IPS-NIHi11 (cell line): ENCODE measurements at regions not wholly inside any gene's neighbourhood (a gene's known extent, or its start where the extent isn't known, plus 50 kb on each side); places are given as distances from the start of the nearest gene placed in this dataset.

Experiments
- DNase-seq: peaks from one replicate; pipeline ENCODE4 v3.0.0; 2012; ENCODE audit warnings: mixed read lengths, low spot score

DNA sequence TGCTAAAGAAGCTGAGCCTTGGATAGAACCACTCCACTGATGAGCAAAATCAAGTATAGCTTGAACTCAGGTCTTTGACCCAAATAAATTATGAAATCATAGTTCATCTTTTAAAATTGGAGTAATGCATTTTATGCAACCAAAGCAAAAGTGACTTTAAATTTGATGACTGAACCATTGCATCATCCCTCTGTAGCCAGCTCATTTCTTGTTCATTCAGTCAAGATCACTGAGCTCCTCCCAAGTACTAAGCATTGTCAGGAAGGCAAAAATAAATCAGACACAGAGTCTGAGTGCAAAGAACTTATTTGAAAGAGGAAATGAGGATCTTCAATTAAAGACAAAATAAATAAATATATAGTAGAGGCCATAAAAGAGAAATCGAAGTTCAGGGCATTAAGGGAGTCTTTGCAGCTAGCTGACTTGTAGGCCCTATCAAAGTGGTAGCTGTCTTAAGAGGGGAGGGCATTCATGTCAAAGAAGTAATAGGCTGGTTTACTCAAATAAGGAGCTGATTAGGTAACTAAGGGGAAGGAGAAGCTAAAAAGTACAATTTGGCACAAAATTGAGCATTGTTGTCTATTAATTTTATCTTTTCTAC lies 411.8 kb downstream of the MTX2 start:
- no peak for DNase-seq

DNA sequence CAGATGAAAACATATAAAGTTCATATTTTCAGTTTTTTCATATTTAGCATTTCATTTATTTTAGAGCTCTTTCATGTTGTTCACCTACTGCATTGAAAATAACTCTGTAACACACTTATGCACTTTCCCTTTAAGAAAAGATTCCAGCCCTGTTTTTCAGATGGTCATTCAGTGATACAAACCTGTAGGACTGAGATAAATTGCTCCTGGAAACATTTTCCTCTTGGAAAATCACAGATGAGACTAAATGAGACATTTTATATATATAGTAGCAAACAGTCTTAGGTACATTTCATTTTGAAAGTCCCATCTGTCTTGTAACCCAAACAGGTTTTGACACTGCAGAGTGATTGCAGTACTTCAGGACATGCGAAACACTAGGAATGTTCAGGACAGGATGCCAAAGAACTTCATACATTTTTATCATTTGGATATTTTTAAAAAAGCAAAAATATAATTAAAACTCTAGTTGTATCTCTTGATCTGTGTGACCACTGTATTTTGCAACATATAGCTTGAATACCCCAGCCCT lies 412.4 kb downstream of the MTX2 start:
- no peak for DNase-seq

DNA sequence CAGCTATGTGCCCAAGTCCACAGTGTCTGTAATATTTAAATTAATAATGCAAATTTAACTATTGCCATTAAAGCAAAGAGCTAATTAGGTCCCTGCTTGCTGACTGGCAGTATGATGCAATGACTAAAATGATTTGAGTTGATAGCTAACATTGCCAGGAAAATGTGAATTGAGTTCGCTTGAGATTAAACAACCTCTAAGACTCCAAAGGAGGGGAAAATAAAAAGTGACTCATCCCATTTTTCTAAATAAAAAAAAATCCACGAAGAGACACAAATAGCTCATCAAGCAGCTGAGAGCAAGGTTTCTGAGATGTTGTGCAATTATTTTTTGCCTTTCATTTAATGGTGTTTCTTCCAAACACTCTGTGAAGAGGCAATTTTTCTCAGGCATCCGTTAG lies 413.0 kb downstream of the MTX2 start:
- no peak for DNase-seq

DNA sequence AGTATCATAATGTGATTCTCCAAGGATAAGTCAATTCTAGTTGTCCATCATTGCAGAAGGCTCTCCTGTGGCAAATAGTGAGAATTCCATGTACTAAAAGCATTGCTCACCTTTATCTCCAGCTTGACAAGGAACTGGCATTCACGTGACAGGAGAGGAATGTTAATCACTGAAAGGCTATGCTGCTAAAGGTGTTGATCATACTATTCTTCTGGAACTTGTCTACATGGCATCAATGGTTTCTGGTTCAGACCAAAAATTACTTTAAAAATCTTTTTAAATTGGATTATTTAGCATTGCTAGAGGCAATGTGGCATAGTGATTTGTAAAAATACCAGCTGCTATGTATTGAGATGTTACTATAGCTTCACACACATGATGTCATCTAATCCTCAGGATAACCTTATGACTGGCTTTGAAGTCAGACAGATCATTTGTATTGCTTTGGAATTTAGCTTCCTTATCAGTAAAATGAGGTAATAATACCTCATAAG lies 414.4 kb downstream of the MTX2 start:
- DNase-seq, result no peak

DNA sequence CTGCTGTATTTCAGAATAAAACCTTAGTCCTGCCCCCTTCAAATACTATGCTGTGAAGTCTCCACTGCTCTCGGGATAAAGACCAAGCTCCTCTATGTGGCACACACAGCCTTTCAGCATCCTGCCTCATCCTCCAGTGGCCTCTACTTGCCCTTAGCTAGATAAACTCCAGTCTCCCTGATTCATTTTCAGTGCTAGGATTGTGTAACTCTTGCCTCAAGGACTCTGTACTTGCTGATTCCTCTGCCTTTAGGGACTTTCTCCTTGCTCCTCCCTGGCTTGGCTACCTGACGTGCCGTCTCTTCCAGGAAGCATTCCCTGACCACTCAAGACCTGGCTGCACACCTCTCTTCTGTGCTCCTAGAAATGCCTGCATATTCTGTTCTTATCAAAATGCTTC lies 416.7 kb downstream of the MTX2 start:
- DNase-seq, result no peak

DNA sequence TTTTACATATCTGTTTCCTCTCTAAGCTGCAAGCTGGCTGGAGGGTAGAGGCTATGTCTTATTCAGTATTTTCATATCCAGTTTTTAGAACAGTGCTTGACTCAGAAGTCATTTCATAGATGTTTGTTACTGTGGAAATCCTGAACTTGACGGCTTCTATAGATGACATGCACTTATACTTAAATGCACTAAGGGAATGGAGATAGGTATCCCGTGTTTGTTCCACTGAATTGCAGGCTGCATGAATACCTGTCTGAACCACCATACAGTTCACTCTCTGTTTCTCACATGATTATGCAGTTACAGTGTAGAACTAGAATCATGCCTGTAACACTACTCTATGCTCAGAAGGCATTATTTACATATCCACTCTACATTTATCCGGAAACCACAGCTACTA lies 417.1 kb downstream of the MTX2 start:
- no peak for DNase-seq

DNA sequence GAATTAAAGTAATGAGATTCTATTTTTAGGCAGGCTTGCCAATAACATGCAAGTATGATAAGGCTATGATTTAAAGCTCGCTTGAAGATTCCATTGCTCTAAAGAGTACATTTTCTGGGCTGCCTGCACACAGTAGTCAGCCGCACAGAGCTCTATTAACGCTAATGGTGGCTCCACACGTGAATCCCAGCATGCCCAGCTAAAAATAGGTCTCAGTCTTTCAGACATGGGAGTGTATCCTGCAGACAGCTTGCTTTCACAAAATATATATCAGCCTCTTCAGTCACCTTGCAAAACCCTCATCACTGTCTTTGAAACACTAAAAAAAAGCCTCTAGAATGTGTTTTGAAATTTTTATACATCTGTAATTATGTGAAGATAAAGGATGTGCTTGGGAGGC lies 418.1 kb downstream of the MTX2 start:
- no peak for DNase-seq

DNA sequence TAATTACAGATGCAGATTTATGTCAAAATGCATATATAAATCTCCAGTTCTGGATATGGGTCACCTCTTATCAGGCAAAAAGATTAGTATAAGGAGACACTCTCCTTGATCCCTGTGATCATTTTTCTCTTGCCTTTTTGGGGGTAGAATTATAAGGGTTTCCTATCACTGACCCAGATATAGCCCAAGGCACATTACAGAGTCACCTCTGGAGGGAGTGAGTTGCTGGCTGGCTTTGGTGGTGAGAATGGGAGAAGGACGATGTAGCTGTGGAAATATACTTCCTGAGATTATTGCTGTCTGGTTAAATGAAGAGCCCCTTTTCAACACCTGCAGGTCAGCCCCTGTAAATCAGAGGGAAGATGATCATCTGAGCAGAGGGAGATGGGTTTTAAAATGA lies 418.7 kb downstream of the MTX2 start:
- no peak for DNase-seq

DNA sequence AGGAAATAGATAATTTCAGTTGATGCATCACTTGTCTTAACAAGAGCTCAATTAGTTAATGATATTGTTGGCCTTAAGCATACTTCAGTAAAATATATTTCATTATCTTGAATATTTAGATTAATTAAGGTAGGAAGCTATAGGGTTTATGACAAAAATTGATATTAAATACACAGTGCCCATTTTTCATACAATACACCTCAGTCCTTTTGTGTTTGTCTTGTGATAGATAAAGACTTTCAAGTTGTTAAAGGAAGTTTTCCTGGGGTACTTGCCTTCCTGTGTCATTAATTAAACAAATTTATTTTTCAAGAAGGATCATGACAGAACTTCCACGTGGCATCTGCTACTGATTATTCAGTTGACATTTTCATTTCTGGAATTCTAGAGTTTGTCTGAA lies 420.5 kb downstream of the MTX2 start:
- no peak for DNase-seq

DNA sequence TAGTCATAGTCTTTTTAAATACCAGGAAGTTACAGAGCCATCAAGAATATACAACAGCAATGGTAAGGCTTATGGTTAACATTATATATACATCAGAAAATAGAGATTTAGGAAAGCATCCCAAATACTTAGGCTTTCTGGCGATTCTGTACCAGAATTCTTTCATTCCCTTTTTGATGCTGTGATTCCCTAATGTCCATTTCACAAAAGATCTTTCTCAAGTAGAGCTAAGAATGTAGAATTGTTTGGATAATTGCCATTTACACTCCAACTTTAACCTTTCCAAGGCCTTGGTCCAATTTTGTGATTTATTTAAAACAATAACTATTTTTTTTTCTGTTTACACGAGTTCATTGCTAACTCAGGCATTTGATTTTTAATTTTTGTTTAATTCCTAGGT lies 422.2 kb downstream of the MTX2 start:
- DNase-seq, result no peak

DNA sequence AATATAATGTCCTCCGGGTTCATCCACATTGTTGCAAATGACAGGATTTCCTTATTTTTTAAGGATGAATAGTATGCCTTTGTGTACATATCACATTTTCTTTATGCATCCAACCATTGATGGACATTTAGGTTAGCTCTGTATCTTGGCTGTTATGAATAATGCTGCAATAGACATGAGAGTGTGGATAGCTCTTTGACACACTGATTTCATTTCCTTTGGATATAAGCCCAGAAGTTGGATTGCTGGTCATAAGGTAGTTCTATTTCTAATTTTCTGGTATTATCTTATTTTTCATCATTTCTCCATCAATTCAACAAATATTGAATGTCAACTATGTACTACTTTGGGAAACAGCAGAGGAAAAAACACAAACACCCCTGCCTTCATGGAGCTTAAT lies 423.3 kb downstream of the MTX2 start:
- DNase-seq, result no peak

DNA sequence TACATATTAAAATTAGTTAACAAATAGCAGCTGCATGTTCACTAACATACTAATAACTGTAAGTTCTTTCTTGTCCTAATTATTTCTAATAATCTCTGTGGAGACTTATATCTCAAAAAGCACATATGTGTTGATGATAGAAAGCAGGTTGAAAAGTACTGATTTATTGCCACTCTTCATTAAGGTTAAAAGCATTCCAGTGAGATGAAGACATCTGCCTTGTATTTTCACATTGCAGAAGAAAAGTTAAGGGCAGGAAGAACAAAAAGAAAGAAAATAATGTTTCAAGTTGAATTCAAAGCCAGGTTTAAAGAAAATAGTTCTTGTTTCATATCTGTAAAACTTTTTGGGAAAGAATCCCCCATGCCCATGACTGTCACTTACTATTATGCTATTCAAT lies 429.9 kb downstream of the MTX2 start:
- no peak for DNase-seq

DNA sequence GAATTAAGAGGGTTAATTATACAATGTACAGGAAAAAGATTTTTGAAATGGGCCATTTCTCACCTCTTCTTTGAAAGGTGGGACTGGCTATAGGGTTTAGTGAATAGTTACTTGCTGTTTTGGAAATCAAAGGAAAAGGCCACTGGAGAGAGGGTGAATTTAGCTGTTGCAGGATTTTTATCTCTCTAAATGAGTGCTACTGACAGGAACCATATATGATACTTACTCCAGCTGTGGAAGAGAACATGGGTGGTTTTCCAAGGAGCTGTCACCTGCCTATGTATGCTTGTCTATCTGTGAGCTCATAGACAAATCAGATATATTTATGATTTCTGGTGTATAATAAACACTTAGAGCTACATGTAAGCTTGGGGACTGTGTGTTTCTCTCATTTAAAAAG lies 430.4 kb downstream of the MTX2 start:
- no peak for DNase-seq

DNA sequence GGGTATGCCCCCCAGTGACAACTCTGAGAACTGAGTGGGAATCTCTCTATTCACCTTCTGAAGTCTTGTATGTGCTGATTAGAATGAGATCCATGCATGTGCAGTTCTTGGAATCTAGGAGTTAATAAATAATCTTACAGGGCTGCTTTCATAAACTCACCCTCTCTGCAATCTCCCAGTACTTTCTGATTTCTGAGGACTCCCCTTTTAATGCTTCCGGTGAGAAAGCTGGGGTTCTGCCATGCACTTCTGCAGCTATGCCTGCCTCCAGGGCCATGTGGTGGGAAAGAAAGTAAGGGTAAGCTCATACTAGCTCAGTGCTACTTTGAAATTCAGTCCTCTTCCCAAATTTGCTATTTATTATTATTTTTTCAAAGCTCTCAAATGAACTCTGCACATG lies 432.9 kb downstream of the MTX2 start:
- DNase-seq, result no peak

DNA sequence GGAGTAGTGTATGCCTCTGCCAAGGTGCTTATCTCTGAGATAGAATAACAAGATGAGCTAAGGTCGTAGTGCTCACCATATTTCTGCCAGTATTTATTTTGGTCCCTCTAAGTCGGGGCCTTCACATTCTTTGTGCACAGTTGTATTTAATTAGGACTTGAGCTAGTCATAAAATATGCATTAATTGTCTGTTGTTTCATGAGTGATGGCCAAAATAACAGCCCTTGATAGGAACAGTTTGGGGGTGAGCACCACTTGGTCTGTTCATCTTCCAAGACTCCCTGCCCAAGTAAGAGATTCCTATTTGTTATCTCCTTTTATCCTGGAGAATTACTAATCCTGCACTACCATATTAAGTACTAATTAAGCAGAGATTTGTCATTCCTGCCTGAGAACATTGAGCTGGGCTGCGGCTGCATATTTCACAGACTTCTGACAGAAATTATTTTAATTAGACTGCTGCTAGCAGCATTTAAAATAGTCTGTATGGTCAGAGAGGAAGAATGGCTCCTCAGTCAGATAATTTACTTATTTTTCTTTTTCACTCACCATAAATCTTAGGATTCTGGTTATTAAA lies 435.1 kb downstream of the MTX2 start:
- no peak for DNase-seq

DNA sequence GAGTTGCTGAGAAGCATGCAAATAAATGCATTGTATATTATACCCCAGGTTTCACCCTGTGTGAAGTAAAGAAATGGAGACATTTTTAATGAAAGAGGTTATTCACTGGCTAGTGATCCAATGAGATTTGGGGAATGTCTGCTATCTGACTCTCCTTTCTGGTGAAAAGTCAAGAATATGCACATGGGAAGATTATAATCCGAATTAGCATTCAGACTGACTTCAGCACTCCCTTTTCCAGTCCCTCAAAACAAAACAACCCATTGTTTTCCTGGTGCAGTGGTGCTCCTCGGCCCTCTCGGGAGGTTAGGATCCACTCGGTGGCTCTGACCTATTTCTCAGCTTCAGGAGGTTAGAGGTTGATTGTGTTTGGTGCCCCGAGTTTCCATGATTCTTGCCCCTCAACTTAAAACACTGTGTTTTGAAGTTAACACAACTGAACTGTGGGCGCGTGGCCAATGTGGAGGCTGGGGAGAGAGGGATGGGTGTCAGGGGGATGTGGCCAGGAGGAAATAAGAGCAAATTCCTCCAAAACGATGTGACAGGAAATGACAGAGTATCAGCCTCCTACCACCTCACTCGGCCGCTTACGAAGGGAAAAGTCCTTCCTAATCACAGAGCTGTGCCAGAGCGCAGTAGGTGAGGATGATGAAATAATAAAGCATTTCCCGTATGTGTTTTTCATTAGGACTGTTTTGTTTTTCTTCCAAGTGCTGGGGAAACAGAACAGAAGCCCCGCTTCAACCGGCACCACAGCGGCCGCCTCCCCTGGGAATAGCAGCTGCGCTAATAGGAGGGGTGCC lies 440.1 kb downstream of the MTX2 start:
- DNase-seq, result no peak

DNA sequence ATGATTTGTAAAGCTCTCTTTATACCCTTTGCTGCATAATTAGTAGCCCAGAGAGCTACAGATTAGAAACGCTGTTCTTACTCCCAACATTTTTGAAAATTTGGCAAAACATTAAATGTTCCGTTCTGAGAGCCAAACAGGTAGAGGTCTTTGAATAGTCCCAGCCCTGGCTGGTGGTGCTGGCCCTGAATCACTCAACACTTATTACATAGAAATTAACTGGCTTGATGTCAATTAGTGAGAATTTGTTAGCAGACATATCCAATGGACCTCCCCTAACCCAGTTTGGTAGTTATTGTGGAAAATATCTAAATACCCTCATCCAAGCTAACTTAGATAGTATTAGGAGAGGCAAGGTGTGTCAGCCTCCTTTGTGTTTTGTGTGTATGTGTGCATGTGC lies 440.7 kb downstream of the MTX2 start:
- DNase-seq, result no peak

DNA sequence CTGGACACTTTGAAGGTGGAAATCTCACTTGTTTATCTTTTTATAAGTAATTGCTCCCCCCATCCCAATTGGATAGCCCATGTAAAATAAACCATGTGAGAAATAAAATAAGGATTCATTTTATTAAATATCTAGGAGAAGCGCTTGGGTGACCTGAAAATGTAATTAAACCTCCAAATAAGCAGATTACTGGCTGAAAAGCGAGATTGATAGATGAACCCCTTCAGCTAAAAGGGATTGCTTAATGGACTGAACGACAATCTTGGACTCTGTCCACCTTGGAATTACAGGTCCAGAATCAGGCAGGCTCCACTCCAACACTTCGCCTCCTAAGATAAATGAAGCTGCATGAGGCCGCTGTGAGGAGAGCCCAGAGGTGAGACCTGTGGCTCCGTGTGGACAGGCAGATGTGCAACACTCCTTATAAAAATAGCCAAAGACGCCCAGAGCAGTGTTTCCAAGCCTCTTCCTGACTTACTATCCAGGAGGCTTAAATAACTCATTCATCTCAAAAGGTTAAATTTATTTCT lies 441.5 kb downstream of the MTX2 start:
- no peak for DNase-seq

DNA sequence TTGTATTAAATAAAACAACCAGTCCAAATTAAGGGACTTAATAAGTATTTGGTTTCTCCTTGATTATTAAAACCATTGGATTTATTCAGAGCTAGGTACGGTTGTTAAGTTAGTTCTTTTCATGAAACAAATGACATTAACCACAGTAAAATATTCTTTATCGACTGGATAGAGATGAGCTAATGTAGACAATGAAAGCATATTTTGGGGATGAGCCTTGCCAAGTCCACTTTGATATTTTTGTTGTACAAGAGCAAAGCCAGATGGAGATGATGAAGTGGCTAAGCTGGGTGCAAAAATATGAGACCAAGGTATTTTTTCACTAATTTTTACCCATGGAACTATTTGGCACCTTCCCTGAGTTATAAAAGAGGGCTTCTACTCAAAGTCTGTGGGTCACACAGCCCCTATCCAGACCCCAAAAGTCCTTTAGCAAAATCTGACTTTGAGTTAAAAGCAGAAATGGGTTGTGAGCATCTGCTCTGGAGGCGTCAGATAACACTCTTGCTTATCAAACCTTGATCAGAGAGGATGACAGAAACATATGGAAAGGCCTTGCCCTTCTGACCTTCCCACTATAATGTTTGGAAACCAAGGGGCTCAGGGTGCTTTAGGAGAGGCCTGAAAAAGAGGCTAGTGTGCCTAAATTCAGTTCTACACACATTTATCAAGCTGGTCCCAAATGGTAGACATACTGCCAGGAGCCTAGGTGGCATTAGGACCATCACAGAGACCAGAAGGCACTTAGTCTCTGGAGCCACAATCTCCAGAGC lies 456.8 kb downstream of the MTX2 start:
- no peak for DNase-seq

DNA sequence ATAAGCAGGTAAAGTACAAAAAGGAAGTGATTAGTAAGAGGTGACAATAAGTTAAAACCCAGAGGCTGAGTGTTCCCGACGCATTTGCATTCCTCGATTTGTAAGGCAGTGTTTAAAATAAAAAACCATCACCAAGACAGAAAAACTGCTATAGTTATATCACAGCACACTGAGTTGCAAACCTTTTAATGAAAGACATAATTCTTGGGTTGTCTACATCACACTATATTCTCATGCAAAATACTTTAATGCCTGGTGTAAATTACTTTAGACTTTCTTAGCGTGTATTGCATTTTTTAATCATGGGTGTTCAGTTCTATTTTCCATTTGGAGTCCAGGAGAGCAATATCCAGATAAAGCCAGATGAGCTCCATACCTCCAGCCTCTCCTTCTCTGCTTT lies 458.5 kb downstream of the MTX2 start:
- no peak for DNase-seq

DNA sequence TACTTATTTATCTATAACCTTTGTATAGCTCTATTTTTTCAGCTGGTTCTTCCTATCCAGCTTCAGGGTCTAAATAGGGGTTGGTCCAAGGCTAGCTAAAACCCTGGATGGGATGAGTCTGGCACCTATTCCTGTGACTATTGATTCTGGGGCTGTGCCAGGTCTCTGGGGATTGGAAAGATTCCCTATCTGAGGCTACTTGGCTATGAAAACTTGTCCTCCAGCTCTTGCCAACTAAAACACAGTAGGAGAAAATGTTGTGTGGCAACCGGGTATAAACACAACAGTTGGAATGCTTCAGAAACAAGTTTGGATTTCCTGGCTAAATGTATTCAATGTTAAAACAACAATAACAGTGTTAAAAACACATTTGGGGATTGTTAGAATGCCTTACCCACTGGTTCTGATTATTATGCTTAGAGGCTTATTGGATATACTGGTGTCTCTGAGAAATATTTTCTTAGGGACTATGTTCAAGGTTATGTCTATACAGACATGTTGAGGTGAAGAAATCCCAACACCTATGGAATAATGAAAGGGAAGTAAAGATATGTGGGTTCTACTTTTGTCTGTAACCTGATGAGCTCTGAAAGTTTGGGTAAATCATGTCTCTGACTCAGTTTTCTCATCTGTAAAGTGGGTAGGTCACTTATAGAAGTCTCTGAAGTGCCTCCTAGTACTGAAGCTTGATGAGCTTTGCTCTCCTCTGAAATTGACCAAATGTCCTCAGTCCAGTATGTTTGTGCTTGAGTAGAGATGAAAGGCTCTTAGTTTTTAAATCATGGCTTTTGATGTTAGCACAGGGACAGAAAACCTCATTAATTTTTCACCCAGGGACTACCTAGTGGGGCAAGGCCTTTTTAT lies 460.7 kb downstream of the MTX2 start:
- no peak for DNase-seq
